IPS-18a (cell line): ENCODE measurements at regions not wholly inside any gene's neighbourhood (a gene's known extent, or its start where the extent isn't known, plus 50 kb on each side); places are given as distances from the start of the nearest gene placed in this dataset.
"Not testable (repeated sequence)": the region's sequence is repeated elsewhere in the genome, so short reads cannot be mapped to it uniquely, and the experiment has no call there.

Experiments
- H3K27ac ChIP-seq: one replicate; pipeline ENCODE4 v1.5.1; 2013; ENCODE audit warnings: low read length
- H3K27me3 ChIP-seq: one replicate; pipeline ENCODE4 v1.6.1; 2013; ENCODE audit warnings: mild to moderate bottlenecking, low read length; ENCODE audit not compliant: control insufficient read depth, insufficient read depth
- H3K36me3 ChIP-seq: one replicate; pipeline ENCODE4 v1.6.1; 2013; ENCODE audit warnings: low read depth, low read length; ENCODE audit not compliant: control insufficient read depth
- H3K4me1 ChIP-seq: one replicate; pipeline ENCODE4 v1.6.1; 2013; ENCODE audit warnings: low read depth, low read length; ENCODE audit not compliant: control insufficient read depth
- H3K4me3 ChIP-seq: one replicate; pipeline ENCODE4 v1.5.1; 2013; ENCODE audit warnings: low read length
- H3K9ac ChIP-seq: one replicate; pipeline ENCODE4 v1.6.1; 2013; ENCODE audit warnings: mild to moderate bottlenecking, low read length, moderate library complexity
- H3K9me3 ChIP-seq: one replicate; pipeline ENCODE4 v1.6.1; 2013; ENCODE audit warnings: low read depth, low read length; ENCODE audit not compliant: control insufficient read depth

GRCh38 chr10:20614911-20615310, 282.2 kb downstream of the NEBL start:
- H3K27me3 ChIP-seq: no peaks in the 10 kb centered on the region
- no peak overlapping the region for H3K9ac ChIP-seq
- H3K27ac ChIP-seq: no peak overlapping the region
- no peaks in the 10 kb centered on the region for H3K36me3 ChIP-seq
- H3K9me3 ChIP-seq: no peaks in the 10 kb centered on the region
- H3K4me3 ChIP-seq: no peak overlapping the region
- H3K4me1 ChIP-seq: peaks cover 15% of the 10 kb centered on the region

- H3K27me3 ChIP-seq: no peaks in the 10 kb centered on the region
- H3K9me3 ChIP-seq: no peaks in the 10 kb centered on the region
- H3K27ac ChIP-seq: no peak overlapping the region
- no peak overlapping the region for H3K9ac ChIP-seq
- H3K4me3 ChIP-seq: no peak overlapping the region
- H3K36me3 ChIP-seq: no peaks in the 10 kb centered on the region
- H3K4me1 ChIP-seq: no peaks in the 10 kb centered on the region
These were observed 288.6 kb downstream of the NEBL start for GRCh38 chr10:20608503-20608902.

GRCh38 chr10:20606985-20607384, 290.1 kb downstream of the NEBL start:
- H3K27ac ChIP-seq: no peak overlapping the region
- no peaks in the 10 kb centered on the region for H3K27me3 ChIP-seq
- no peaks in the 10 kb centered on the region for H3K36me3 ChIP-seq
- no peak overlapping the region for H3K4me3 ChIP-seq
- H3K9me3 ChIP-seq: no peaks in the 10 kb centered on the region
- H3K4me1 ChIP-seq: no peaks in the 10 kb centered on the region
- no peak overlapping the region for H3K9ac ChIP-seq

GRCh38 chr10:20601941-20602461, 295.1 kb downstream of the NEBL start:
- peaks cover 9% of the 10 kb centered on the region for H3K4me1 ChIP-seq
- H3K9me3 ChIP-seq: no peaks in the 10 kb centered on the region
- no peaks in the 10 kb centered on the region for H3K27me3 ChIP-seq
- H3K4me3 ChIP-seq: no peak overlapping the region
- no peak overlapping the region for H3K9ac ChIP-seq
- no peak overlapping the region for H3K27ac ChIP-seq
- no peaks in the 10 kb centered on the region for H3K36me3 ChIP-seq

DNA sequence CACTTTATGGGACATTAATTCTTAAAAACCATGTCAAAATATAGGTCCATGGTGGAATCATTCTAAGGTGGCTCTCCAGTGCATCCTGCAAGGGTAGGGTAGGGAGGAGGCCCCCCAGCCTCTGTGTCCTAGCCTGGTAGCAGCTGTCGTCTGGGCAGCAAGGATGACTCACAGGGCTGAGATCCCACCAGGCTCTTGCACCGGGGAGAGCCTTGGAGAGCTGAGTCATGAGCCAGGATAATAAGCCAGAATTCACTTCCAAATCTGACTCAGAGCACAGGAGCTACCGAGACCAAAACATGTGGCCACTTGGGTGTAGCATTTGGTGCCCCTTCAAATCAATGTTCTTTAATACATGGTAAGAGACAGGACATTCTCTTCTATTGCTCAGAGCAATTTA, 298.5 kb downstream of the NEBL start:
- H3K36me3 ChIP-seq: no peaks in the 10 kb centered on the region
- H3K4me1 ChIP-seq: peaks cover 10% of the 10 kb centered on the region
- no peaks in the 10 kb centered on the region for H3K9me3 ChIP-seq
- no peak overlapping the region for H3K4me3 ChIP-seq
- H3K27me3 ChIP-seq: no peaks in the 10 kb centered on the region
- H3K27ac ChIP-seq: no peak overlapping the region
- no peak overlapping the region for H3K9ac ChIP-seq

GRCh38 chr10:20596911-20597310, 300.2 kb downstream of the NEBL start:
- Histone ChIP-seq H3K4me1 (peaks cover 10% of the 10 kb centered on the region), H3K9ac (no peak overlapping the region), H3K9me3 (no peaks in the 10 kb centered on the region), H3K4me3 (no peak overlapping the region), H3K36me3 (no peaks in the 10 kb centered on the region), H3K27ac (no peak overlapping the region), H3K27me3 (no peaks in the 10 kb centered on the region)

DNA sequence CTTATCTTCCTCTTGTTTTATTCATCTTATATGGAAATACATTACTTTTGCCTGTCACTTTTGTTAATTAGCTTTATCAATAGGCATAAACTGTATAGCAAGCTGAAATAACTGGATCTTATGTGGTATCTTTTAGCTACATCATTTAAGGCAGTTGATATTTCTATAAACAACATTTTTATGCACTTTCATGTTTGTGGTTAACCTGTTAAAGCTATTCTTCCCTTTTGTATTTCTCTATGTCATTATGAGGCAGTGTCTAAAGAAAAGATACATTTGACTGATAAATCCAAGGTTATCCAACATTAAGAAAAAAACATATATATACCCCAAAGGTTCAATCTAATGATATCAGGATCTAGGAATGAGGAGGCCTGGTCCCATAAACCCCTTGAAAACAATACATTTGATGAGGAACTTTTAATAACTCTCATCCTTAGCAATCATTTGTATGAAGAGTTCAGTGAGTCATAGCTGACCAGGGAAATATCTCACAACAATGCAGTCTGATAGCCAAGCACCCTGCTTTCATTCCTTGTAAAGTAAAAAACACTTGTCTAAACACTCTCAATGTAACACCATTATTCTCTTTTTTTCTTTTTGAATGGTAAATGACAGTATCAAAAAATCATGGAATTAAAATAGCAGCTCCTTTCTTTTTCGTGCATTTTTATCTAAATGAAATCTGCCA, 300.9 kb downstream of the NEBL start:
- H3K4me3 ChIP-seq: no peak overlapping the region
- H3K27ac ChIP-seq: no peak overlapping the region
- no peak overlapping the region for H3K9ac ChIP-seq
- peaks cover 10% of the 10 kb centered on the region for H3K4me1 ChIP-seq
- no peaks in the 10 kb centered on the region for H3K36me3 ChIP-seq
- H3K27me3 ChIP-seq: no peaks in the 10 kb centered on the region
- no peaks in the 10 kb centered on the region for H3K9me3 ChIP-seq

DNA sequence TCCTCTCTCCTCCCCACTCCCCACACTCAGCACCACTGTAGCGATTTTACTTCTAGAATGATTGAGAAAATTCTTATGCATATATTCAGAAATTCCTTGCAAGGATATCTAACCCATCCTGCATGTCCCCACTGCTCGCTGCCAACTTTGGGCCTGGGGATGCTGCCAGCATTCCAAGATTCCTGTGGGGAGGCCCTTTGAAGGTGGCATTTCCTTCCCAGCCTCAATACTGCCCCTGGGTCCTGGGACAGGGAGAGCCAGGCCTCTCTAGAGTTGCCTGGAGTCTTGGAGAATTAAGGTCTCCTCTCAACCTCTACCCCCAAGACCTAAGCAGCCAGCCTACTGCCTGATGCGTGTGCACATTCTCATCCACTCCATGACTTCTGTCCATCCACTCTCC, 303.5 kb downstream of the NEBL start:
- H3K27ac ChIP-seq: no peak overlapping the region
- H3K27me3 ChIP-seq: no peaks in the 10 kb centered on the region
- peaks cover 8% of the 10 kb centered on the region for H3K4me1 ChIP-seq
- no peaks in the 10 kb centered on the region for H3K9me3 ChIP-seq
- no peak overlapping the region for H3K4me3 ChIP-seq
- H3K9ac ChIP-seq: no peak overlapping the region
- H3K36me3 ChIP-seq: no peaks in the 10 kb centered on the region

DNA sequence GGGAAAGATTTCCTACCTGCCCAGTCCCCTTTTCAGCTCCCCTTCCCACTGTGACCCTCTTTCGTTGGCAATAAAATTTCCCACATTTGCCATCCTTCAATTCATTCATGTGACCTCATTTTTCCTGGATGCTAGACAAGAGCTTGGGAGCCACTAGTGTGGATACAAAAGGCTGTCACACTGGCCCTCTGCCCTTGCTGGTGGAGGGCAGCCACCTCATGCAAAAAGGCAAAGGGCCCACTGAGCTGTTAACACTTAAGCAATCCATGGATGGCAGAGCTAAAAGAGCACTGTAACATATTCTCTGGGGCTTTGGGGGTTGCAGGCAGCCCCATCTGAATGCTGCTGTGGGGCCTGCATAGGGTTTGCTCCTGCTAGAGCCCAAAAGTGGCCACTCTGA, 315.1 kb downstream of the NEBL start:
- H3K9ac ChIP-seq: no peak overlapping the region
- H3K36me3 ChIP-seq: no peaks in the 10 kb centered on the region
- H3K4me1 ChIP-seq: no peaks in the 10 kb centered on the region
- no peak overlapping the region for H3K27ac ChIP-seq
- H3K4me3 ChIP-seq: no peak overlapping the region
- no peaks in the 10 kb centered on the region for H3K9me3 ChIP-seq
- no peaks in the 10 kb centered on the region for H3K27me3 ChIP-seq

GRCh38 chr10:20573924-20574323, 323.2 kb downstream of the NEBL start:
- Histone ChIP-seq H3K9ac (no peak overlapping the region), H3K27me3 (no peaks in the 10 kb centered on the region), H3K36me3 (no peaks in the 10 kb centered on the region), H3K4me1 (no peaks in the 10 kb centered on the region), H3K27ac (no peak overlapping the region), H3K4me3 (no peak overlapping the region), H3K9me3 (no peaks in the 10 kb centered on the region)

DNA sequence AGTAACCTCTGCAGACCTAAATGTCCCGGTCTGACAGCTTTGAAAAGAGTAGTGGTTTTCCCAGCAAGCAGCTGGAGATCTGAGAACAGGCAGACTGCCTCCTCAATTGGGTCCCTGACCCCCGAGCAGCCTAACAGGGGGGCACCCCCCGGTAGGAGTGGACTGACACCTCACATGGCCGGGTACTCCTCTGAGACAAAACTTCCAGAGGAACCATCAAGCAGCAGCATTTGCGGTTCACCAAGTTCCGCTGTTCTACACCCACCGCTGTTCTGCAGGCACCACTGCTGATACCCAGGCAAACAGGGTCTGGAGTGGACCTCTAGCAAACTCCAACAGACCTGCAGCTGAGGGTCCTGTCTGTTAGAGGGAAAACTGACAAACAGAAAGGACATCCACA, 341.1 kb downstream of the NEBL start:
- not testable (repeated sequence) for H3K4me1 ChIP-seq, H3K27me3 ChIP-seq, H3K9me3 ChIP-seq, H3K4me3 ChIP-seq, H3K27ac ChIP-seq, H3K36me3 ChIP-seq, H3K9ac ChIP-seq

DNA sequence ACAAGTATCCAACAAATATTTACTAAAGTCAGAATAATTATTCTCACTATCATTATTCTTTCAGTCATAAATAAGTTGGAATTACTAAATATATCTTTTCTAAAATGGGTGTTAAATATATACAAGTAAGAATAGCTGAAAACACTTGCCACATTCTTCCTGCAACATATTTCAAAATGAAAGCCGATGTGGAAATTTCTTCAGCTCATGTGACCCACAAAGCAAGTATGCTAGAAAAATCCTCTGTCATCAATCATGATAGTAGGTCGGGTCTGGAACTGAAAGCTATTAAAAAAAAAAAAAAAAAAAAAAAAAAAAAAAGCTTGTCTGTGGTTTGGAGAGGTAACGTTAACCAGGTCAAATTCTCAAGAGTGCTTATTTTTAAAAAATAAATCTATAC, 344.7 kb downstream of the NEBL start:
- Histone ChIP-seq H3K4me3 (no peak overlapping the region), H3K9ac (no peak overlapping the region), H3K36me3 (no peaks in the 10 kb centered on the region), H3K9me3 (no peaks in the 10 kb centered on the region), H3K27me3 (no peaks in the 10 kb centered on the region), H3K27ac (no peak overlapping the region), H3K4me1 (no peaks in the 10 kb centered on the region)
